Osteoblast (primary cell): ENCODE measurements at regions not wholly inside any gene's neighbourhood (a gene's known extent, or its start where the extent isn't known, plus 50 kb on each side); places are given as distances from the start of the nearest gene placed in this dataset.

Experiments used
- DNase-seq: peaks from one replicate; pipeline ENCODE4 v3.0.0; 2011; ENCODE audit warnings: low spot score, mixed read lengths; ENCODE audit not compliant: insufficient read length; ENCODE audit errors: missing footprints
- H2AFZ ChIP-seq: 2 replicates; pipeline ENCODE4 v1.6.0; 2011; ENCODE audit warnings: mild to moderate bottlenecking, low read length
- H3K27ac ChIP-seq: 2 replicates; pipeline ENCODE4 v1.5.1; 2011; ENCODE audit warnings: mild to moderate bottlenecking, low read depth, low read length, moderate library complexity
- H3K27me3 ChIP-seq: 2 replicates; pipeline ENCODE4 v1.6.0; 2012; ENCODE audit warnings: mild to moderate bottlenecking, control low read depth, inconsistent platforms, low read length, moderate library complexity; ENCODE audit not compliant: insufficient read depth
- H3K36me3 ChIP-seq: 2 replicates; pipeline ENCODE4 v1.5.1; 2011; ENCODE audit warnings: mild to moderate bottlenecking, low read length, control low read depth, moderate library complexity; ENCODE audit not compliant: insufficient read depth
- H3K4me1 ChIP-seq: 2 replicates; pipeline ENCODE4 v1.5.1; 2011; ENCODE audit warnings: mild to moderate bottlenecking, low read length, control low read depth, moderate library complexity; ENCODE audit not compliant: insufficient read depth
- H3K4me2 ChIP-seq: 2 replicates; pipeline ENCODE4 v1.6.0; 2011; ENCODE audit warnings: mild to moderate bottlenecking, low read length; ENCODE audit not compliant: insufficient read depth
- H3K4me3 ChIP-seq: fragments of 200-600 bp; sonication (generic); 3 replicates; pipeline ENCODE4 v1.5.1; 2012; ENCODE audit warnings: mild to moderate bottlenecking, low read length, inconsistent platforms; ENCODE audit not compliant: insufficient read depth
- H3K79me2 ChIP-seq: 2 replicates; pipeline ENCODE4 v1.6.0; 2012; ENCODE audit warnings: mild to moderate bottlenecking, low read length, control low read depth, inconsistent platforms; ENCODE audit not compliant: insufficient read depth
- H3K9me3 ChIP-seq: 2 replicates; pipeline ENCODE4 v1.5.1; 2011; ENCODE audit warnings: low read depth, low read length, control low read depth
- H4K20me1 ChIP-seq: 2 replicates; pipeline ENCODE4 v1.6.0; 2012; ENCODE audit warnings: mild to moderate bottlenecking, low read length, control low read depth; ENCODE audit not compliant: insufficient read depth
- TF ChIP-seq, protein P1 (sequence below): IDR thresholded peaks from 2 replicates; pipeline ENCODE4 v1.5.1; 2011; ENCODE audit warnings: mild to moderate bottlenecking, low read depth, low read length, moderate library complexity; ENCODE audit errors: extremely low read depth

DNA sequence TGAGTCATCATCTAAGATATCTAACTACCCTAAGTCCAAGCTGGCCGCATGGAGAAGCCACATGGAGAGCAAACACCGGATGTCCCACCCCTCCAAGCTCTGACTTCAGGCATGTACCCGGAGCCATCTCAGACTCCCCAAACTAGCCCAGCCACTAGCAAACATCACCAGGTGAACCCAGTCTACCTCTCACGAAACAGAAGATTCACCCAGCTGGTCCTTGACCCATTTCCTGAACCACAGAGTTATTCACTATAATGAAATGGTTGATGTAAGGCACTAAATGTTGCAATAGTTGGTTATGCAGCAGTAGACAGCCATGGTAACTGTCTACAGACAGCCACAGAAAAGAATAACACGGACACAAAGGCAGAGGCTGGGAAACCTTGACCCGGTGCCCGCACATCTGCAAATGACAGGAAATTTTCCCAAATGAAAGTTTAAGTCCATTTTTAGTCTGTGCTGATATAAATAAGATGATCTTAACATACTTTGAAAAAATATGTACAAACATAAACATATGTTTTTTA is 265.5 kb upstream of the ATP10A start:
- no peak for DNase-seq

DNA sequence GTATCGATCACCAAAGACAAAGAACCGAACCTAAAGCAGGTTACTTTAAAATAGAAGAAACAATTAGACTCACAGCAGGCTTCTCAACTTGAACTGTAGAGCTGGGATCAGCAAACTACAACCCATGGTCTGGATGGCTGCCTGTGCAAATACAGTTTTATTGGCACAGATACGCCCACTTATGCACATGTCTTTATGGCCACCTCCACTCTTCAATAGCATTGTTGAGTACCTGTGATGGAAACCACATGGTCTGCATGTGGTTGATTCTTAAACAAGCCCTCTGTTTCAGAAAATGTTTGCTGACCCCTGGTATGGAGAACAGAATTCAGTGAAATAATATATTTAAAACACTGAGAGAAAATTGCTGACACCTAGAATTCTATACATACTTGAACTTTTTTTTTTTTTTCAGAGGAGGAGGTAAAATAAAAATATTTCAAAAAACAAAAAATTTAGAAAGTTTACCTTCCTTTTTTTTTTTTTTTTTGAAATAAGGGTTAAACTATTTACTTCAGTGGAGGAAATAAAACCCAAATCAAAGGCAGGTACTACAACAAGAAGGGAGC is 263.8 kb upstream of the ATP10A start:
- H2AFZ ChIP-seq = no peak overlapping the region
- TF ChIP-seq, protein P1, sequence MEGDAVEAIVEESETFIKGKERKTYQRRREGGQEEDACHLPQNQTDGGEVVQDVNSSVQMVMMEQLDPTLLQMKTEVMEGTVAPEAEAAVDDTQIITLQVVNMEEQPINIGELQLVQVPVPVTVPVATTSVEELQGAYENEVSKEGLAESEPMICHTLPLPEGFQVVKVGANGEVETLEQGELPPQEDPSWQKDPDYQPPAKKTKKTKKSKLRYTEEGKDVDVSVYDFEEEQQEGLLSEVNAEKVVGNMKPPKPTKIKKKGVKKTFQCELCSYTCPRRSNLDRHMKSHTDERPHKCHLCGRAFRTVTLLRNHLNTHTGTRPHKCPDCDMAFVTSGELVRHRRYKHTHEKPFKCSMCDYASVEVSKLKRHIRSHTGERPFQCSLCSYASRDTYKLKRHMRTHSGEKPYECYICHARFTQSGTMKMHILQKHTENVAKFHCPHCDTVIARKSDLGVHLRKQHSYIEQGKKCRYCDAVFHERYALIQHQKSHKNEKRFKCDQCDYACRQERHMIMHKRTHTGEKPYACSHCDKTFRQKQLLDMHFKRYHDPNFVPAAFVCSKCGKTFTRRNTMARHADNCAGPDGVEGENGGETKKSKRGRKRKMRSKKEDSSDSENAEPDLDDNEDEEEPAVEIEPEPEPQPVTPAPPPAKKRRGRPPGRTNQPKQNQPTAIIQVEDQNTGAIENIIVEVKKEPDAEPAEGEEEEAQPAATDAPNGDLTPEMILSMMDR = no peak
- DNase-seq = no peak
- no peaks in the 10 kb centered on the region for H3K4me1 ChIP-seq
- no peak overlapping the region for H3K27ac ChIP-seq
- H3K4me2 ChIP-seq = no peak overlapping the region
- no peaks in the 10 kb centered on the region for H4K20me1 ChIP-seq
- H3K4me3 ChIP-seq = no peak overlapping the region
- H3K27me3 ChIP-seq = no peaks in the 10 kb centered on the region
- no peaks in the 10 kb centered on the region for H3K36me3 ChIP-seq
- H3K9me3 ChIP-seq = no peaks in the 10 kb centered on the region
- H3K79me2 ChIP-seq = no peaks in the 10 kb centered on the region

More for the DNA sequence above, 265.5 kb upstream of the ATP10A start:
- TF ChIP-seq, protein P1 = no peak
- Histone ChIP-seq H4K20me1 (no peaks in the 10 kb centered on the region), H3K27ac (no peak overlapping the region), H3K4me3 (no peak overlapping the region), H3K79me2 (no peaks in the 10 kb centered on the region), H3K9me3 (no peaks in the 10 kb centered on the region), H3K4me2 (no peak overlapping the region), H3K36me3 (no peaks in the 10 kb centered on the region), H3K4me1 (no peaks in the 10 kb centered on the region), H3K27me3 (no peaks in the 10 kb centered on the region), H2AFZ (no peak overlapping the region)

DNA sequence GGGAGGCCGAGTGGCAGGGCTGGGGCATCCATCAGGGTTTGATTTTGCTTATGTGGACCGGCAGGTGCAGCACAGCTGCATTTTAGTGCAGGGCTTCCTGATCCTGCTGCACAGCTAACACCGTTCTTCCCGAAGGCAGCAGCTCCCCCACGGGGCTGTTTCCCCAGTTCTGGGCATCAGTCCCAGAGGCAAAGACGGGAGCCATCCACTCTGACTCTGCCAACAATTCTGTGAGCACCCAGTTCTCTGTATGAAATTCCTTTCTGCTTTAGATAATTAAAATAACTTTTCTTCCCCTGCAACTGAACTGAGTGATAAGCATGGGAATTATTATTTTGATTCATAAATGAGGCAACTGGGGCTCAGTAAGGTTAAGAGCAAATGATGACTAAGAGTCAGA is 262.9 kb upstream of the ATP10A start:
- DNase-seq = no peak
- no peaks in the 10 kb centered on the region for H3K79me2 ChIP-seq
- H3K36me3 ChIP-seq = no peaks in the 10 kb centered on the region
- no peak overlapping the region for H3K4me2 ChIP-seq
- H3K27ac ChIP-seq = no peak overlapping the region
- H3K4me3 ChIP-seq = no peak overlapping the region
- no peaks in the 10 kb centered on the region for H4K20me1 ChIP-seq
- H3K27me3 ChIP-seq = no peaks in the 10 kb centered on the region
- TF ChIP-seq, protein P1 = no peak
- no peaks in the 10 kb centered on the region for H3K4me1 ChIP-seq
- H3K9me3 ChIP-seq = no peaks in the 10 kb centered on the region
- no peak overlapping the region for H2AFZ ChIP-seq

DNA sequence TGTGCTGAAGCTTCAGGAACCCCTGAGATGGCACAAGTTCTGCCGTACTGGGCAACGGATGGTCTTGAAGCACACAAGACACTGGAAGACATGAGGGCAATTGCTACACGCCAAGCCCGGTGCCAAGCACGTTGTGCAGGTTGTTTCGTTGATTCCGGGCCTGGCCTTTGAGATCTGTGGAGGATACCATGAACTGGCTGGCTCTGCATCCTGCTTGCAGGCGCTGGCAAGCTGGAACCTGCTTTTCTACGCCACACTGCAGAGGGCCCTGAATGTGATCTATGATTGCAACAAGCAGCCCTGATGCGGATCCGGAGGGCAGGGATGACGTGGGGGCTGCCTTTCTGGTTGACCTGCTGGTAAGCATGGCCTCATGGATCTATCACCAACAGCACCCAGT is 262.5 kb upstream of the ATP10A start:
- H3K27me3 ChIP-seq = no peaks in the 10 kb centered on the region
- H3K9me3 ChIP-seq = no peaks in the 10 kb centered on the region
- H3K4me3 ChIP-seq = no peak overlapping the region
- H3K27ac ChIP-seq = no peak overlapping the region
- no peaks in the 10 kb centered on the region for H3K4me1 ChIP-seq
- DNase-seq = no peak
- H3K79me2 ChIP-seq = no peaks in the 10 kb centered on the region
- no peak overlapping the region for H3K4me2 ChIP-seq
- H3K36me3 ChIP-seq = no peaks in the 10 kb centered on the region
- no peak overlapping the region for H2AFZ ChIP-seq
- TF ChIP-seq, protein P1 = no peak
- no peaks in the 10 kb centered on the region for H4K20me1 ChIP-seq
